HG02852 (cell line): ENCODE measurements at regions not wholly inside any gene's neighbourhood (a gene's known extent, or its start where the extent isn't known, plus 50 kb on each side); places are given as distances from the start of the nearest gene placed in this dataset.

ENCODE experiments used
- ATAC-seq: cut with Tn5 transposase; IDR thresholded peaks from one replicate; pipeline ENCODE4 v1.9.1; 2021; ENCODE audit warnings: mild to moderate bottlenecking, moderate library complexity; ENCODE audit not compliant: unreplicated experiment

DNA sequence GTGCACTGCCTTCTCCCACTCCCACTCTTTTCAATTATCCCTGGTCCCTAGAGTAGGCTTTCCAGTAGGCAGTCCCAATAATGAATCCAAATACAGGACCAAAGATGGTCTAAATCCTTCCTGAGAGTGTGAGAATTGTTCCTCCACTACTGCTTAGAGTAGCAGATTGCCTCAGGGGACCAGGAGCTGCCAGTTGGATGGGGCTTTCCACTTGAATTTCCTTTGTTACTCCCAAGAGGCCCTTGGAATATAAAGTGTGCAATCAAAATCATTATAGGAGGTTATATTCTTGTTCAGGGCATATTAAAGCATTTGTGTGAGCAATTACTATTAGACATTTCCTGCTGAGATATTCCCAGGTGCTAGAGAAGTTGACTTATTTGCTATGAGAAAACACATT, 156.6 kb upstream of the TLL1 start:
- ATAC-seq, result no peak

DNA sequence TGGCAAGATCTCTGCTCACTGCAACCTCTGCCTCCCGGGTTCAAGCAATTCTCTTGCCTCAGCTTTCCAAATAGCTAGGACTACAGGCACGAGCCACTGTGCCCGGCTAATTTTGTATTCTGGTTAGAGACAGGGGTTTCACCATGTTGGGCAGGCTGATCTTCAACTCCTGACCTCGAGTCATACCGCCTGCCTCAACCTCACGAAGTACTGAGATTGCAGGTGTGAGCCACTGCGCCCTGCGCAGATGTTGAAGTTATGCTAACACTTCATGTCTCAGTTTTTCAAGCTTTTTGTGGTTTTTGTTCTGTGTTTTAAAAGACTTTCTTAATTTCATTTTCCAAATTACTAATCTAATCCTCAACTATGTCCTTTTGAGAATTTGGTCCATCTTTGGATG, 154.4 kb upstream of the TLL1 start:
- no peak for ATAC-seq

DNA sequence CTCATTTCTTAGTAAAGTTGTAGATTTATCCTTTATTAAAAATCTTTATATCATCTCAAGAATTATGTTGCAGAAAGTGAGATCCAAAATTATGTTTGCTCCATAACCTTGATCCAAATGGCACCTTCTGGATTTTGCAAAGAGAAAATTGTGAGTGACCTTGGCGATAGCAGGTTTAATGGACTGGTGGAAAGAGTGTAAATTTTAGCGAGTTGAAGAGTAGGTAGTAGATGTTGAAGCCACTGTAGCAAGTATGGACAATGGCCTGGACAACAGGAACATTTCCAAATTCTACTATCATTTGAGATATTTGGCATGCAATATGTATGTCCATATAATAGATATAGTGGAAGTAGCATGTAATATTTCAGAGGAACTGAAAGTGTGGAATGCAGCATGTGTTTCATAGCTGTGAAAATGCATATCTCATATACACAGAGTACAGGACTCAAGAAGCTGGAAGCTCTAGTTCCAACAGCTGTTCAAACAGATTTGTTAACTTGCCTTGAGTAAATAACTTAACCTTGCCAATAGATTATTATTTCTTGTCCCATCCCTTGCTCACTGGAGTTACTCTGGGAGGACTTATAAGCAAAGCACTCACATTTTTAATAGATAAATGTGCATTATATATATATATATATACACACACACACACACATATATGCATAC, 152.5 kb upstream of the TLL1 start:
- ATAC-seq, result no peak

DNA sequence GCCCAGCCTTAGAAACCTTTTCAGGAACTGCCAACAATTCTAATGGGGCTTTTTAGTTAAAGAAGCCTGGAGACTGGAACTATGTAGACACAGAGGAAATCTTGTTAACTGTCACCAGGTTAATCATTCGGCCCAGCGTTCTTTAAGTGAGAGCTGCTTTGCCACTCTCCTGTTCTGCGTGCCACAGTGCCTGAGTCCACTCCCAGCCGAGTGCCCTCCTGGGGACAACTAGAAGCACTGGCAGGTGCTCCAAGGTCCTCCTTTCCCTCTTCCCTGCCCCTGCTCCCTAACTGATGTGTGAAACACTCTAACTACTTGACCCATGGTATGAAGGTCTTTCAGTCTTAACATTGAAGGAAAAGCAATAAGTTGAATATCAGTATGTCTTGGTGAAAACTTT, 151.2 kb upstream of the TLL1 start:
- ATAC-seq, result no peak

DNA sequence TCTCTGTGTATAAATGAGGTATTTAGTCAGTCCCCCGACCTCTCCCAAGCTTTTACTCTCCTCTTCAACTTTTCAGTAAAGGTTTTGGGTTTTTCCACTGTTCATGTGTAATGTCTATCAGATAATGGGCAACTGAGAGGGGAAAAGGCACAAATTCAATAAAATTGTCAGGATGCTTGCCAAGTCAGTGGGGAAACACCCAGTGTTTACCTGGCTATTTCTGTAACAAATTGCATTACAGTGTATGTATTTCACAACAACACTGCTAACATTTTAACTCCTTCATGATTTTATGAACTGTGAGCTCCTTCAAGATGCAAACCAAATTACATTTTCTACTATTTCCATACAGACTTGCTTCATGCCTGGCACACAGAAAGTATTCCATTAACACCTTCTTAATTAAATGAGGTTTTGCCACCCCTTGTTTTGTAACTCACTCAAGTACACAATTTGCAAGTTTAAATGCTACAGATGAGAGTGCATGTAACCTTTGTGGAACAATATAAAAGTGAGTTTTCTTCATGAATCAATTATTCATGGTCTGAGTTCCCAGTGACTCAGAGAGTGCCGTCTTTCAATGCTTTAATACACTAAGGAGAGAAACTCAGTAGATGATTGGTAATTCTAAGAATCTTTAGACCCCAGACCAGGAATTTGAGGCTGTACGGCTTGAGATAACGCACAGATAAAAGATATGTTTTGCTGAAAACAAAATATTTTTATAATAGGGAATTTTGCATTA, 149.8 kb upstream of the TLL1 start:
- ATAC-seq, result no peak

DNA sequence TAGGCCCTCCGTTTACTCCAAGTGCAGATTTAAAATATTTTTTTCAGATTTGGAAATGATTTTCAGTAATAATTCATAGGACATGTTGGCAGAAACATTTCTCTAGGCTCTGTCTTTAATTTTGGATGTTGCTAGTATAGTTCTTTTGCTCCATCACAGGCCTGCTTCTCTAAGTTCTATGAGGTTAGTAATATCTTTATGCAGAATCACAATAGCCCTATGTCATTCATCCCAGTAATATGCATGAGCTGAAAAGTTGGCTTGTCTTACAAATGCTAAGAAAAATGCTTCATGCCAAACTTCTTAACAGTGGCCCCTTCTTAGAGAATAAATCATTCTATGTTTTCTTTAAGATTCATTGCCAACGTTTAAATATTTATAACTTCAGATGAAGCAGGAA, 148.3 kb upstream of the TLL1 start:
- no peak for ATAC-seq

DNA sequence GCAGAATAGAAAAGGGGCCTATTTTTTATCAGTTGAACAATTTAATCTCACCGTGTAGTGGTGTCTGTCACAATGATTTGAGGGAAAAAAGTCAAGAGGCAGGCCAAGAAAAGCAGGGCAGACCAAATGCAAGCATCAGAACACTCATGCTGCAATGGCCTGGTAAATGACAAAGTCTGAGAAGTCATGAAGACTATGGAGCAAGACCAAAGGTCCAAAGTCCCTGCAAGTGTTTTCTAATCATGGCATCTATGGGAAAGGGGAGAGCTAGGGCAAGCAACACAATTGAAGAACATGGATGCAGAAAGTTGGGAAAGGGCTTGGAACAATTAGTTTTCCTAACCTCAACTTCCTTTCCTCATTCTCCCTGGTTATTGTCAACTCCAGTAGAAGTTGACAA, 147.7 kb upstream of the TLL1 start:
- ATAC-seq, result no peak

DNA sequence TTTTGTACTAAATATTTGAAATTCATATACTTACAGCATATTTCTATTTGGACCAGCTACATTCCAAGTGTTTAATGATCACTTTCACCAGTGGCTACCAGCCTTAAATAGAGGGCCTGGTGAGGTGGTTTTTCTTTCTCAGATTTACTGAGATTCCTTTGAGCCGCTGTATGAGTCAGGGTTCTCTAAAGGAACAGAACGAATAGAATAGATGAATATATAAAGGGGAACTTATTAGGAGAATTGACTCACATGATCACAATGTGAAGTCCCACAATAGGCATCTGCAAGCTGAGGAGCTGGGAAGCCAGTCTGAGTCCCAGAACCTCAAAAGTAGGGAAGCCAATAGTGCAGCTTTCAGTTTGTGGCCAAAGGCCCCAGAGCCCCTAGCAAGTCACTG, 146.2 kb upstream of the TLL1 start:
- ATAC-seq, result no peak

DNA sequence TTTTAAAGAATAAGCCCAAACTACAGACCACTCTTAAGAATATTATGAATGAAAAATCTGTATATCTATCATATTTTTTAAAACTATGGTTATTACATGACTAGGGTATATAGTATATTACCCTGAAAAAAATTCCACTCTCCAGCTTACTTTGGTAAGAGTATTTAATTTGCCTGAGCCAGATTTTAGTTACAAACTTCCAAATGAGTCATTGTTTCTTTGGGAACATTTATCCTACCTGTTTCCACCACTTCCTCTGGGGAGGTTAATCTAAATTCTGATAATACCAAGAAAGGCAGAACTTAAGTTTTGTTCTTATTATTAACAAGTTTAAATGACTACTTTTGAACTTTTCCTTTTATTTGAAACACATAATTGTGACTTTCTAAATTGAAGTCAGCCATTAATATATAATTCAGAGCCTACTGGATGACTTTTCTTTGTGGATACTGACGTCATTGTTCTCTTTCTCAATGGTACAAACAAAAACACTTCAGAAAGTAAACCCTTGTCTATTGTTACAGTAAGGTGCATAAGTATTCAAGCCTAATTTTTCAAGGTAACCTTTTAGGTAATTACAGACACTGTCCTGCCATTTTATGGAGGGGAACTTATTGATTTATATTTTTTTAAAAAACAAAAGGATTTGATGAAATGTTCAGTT, 135.6 kb upstream of the TLL1 start:
- ATAC-seq, result no peak

DNA sequence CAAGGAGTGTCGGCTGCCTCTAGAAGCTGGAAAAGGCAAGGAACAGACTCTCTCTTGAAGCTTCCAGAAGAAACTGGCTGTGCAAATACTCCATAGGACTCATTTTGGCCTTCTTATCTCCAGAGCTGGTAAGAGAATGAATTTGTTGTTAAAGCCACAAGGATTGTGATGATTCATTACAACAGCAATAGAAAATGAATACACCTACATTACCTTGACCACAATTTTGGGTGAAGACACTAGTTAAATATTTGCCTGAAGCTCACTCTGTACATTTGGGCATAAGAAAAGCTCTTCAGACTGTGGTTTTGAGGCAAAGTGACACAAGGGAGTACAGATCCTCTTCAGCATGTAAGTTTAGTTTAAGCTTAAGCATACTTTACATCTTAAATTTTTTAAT, 134.5 kb upstream of the TLL1 start:
- no peak for ATAC-seq

DNA sequence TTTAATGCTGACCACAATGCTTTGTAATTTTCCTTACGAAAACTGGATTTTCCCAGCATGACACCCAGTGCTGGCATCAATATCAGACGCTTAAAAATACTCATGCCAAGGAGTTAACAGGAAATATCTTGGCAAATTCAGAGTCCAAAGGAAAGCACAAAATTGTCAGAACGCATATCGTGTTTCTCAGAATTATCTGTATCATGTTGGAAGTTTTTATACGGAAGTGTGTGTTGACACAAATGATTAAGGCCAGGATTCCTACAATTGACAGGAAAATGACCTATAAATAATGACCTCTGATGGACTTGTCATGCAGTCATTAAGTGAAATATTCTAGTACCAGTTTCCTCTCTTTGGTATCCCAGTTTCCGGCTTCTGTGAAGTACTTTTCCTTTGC, 132.1 kb upstream of the TLL1 start:
- ATAC-seq, result no peak

DNA sequence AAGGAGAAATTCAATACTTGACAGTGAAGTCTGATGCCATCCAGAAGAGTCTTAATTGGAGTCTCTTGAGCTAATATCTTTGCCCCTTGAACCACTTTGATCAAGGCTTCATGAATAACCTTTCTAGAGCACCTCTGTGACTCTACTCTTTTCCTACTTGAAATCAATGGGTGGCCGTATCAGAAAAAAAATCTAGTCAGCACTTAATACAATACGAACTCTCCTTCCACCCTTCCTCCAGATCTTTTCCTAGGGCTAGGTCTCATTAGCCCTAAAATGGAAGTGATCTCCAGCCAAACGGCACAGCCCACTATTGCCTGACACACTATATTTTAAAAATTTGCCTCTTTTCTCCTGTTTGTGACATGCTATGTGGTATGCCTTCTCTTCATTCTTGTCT, 129.6 kb upstream of the TLL1 start:
- no peak for ATAC-seq

DNA sequence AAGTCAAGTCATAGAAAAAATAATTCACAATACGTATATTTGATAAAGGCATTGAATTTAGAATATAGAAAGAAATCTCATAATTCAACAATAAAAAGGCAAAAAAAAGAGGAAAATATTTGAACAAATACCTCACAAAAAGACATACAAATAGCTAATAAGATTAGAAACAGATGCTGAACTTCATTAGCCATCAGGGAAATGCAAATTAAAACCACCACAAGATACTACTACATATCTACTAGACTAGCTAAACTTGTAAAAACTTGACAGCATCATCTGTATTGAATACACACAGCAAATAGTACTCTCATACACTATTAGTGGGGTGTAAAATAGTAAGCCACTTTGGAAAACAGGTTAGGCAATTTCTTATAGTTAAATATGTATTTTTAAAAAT, 128.7 kb upstream of the TLL1 start:
- no peak for ATAC-seq

DNA sequence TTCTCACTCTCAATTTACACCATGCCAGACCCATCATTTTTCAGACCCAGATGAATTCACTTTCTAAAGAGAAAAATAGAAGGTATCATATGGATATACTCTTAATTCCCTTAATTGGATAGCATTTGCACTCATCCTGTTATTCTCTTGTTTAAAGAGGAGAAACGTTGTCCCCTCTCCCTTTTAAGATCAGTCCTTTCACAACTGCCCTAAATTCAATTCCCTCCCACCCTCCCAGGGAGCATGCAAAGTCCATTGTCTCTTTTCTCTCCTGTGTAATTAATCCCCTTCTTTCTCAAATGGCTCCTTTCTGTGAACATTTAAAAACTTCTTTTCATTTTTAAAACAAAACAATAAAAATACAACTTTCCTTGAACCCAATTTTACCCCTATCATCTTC, 124.7 kb upstream of the TLL1 start:
- ATAC-seq, result no peak

DNA sequence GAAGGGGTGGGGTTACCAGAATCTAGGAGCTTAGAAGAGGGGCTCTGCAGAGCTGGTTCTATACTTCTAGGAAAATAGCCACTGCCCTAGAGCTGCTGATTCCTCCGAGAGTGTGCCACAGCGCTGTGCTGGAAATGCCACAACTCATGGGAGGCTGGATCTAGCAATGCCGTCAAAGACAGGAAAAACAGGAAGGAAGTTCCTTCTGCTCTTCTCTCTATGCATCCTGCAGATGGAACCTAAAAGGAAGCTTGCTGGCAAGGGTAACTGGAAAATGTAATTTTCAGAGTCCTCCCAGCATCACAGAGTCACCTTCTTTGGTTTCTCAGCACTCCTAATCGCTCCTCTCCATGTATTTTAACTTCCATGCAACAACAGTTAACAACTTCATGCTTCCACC, 121.2 kb upstream of the TLL1 start:
- no peak for ATAC-seq

DNA sequence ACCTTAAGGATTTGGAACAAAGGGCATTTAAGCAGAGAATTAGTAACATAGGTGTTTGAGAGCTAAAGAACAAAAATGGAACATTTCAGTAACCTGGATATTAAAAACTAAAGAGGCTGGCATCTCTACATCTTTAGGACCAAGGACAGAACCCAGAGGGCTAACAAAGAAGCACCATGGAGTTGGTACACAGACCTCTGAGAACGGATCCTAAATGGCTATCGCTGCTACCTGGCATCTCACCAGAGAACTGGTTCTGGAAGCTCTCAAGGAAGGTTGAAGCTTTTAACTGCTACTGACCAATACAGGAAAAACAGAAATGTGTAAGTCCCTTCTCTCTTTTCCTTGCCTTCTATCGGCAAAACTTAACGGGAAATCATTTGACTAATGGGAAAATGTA, 118.4 kb upstream of the TLL1 start:
- ATAC-seq, result no peak

DNA sequence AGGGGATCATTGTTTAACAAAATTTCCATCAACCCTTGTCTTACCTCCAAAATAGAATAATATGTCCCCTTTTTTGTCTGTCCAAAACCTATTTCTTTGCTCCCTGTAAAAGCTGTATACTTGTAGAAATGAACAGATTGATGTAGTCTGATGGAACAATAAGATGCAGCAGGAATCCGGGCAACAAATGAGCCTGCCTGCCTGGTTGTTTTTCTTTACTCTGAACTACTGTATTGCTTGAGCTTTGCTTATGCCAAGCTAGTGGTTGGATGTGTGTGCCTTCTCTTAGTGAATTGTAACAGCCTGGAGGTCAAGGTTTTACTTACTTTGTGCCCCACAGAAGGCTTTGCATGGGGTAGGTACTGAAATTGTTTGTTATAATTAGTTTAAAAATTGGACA, 116.2 kb upstream of the TLL1 start:
- no peak for ATAC-seq

DNA sequence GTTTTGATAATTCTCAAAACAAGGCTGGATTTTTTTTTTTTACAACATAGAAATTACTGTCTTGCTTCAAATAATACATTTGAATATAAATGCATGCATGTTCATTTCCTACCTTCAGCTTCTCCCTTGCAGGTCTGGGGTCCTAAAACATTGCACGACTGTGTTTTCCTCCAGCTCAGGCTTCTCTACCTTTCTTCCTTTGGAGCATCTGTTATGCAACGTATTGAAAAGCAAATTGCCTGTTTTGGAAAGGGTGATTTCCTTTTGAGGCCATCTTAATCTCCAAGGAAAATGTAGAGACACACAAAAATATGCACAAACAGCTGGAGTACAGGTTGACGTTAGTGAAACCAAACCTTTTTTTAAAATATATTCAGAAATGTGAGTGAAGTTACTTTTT, 115.6 kb upstream of the TLL1 start:
- ATAC-seq, result no peak

DNA sequence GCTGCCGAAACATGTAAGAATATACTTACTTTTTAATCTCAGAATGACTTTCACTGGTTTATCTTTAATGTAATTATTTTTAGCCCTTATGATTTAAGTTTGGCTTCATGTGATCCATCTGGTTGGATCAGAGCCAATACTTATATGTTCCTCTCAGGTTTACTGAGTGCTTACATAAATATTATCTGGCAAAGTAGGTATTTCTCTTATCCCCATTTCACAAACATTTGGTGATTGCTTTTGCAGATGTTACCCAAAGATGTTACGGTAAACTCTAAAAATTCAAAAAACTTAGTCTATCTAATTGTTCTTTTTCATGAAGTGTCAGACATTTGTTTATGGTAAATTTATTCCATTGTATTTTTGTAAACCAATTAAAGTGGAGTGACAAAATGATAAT, 115.0 kb upstream of the TLL1 start:
- ATAC-seq, result no peak

DNA sequence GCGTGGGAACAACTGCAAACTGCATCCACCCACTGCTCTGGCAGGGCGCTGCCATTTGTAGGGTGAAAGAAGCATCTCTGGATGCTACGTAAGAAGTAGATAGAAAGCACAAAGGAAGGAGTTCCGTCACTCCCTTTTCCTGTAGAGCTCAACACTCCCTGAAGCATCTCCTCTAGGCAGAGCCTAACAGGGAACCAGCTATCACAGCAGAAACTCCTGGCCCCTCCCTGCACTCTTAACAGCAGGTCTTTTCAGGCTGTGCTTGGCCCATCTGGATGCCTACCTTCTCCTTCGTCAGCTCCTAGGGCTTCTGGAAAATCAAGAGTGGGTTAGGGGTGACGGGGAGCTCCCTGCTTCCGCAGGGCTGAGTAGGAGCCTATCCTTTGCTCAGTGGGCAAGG, 112.9 kb upstream of the TLL1 start:
- no peak for ATAC-seq

DNA sequence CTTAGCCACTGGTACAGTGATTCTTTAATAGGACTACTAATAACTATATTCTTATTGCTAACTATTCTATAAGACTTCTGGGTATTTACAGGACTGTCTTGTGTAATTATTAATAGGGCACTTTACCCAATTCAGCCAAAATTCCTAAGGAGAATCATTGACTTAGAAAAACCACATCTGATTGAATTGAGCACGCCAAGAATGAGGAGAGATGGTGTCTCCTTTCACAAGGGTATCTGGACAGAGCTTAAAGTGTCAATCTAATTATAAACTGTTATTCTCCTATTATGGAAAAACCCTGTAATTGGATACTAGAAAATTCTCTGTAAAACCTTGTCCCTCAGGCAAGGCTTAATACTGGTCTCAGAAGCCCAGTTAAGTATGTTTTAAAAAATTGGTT, 111.1 kb upstream of the TLL1 start:
- ATAC-seq, result no peak

DNA sequence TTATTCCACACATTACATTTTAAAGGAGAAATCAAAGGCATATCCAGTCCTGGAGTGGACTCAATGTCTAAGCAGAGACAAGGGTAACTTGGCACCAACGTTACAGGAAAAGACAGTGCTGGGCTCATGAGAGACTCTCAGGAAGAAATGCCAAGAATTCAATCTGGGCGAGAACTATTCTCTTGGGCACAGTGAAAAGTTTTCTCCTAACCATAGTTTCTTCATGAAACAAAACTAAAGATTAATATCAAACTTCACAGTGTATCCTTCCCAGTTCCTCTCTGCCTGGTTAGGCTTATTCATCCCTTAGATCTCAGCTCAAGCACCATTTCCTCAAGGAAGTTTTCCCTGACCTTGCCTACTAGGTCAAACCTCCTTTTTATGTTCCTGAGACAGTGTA, 109.4 kb upstream of the TLL1 start:
- ATAC-seq, result no peak
